MM.1S (cell line): ENCODE measurements at regions not wholly inside any gene's neighbourhood (a gene's known extent, or its start where the extent isn't known, plus 50 kb on each side); places are given as distances from the start of the nearest gene placed in this dataset.
A peak's percentile ranks its signal among the peaks of the same experiment; 100 is the strongest.

Experiments used
- DNase-seq: peaks from one replicate; pipeline ENCODE4 v3.0.0-alpha.2; 2015
- H2AFZ ChIP-seq: fragments of 300-600 bp; sonication (generic); 2 replicates; pipeline ENCODE4 v1.6.0; 2016; ENCODE audit warnings: antibody characterized with exemption, low read length
- H3F3A ChIP-seq: fragments of 300-600 bp; sonication (generic); 2 replicates; pipeline ENCODE4 v1.6.1; 2016; ENCODE audit warnings: mild to moderate bottlenecking, antibody characterized with exemption, low read length, moderate library complexity, mixed read lengths; ENCODE audit not compliant: insufficient read depth
- H3K27ac ChIP-seq: fragments of 300-600 bp; sonication (generic); 2 replicates; pipeline ENCODE4 v1.5.1; 2016; ENCODE audit warnings: mild to moderate bottlenecking, low read length
- H3K27me3 ChIP-seq: fragments of 300-600 bp; sonication (generic); replicated peaks from 2 replicates; pipeline ENCODE4 v1.6.0; 2016; ENCODE audit warnings: low read length; ENCODE audit not compliant: insufficient read depth
- H3K36me3 ChIP-seq: fragments of 300-600 bp; sonication (generic); replicated peaks from 2 replicates; pipeline ENCODE4 v1.6.1; 2016; ENCODE audit warnings: mild to moderate bottlenecking, low read length, mixed read lengths; ENCODE audit not compliant: insufficient read depth
- H3K4me1 ChIP-seq: fragments of 300-600 bp; sonication (generic); 2 replicates; pipeline ENCODE4 v1.6.1; 2016; ENCODE audit warnings: low read length, mixed read lengths
- H3K4me2 ChIP-seq: fragments of 300-600 bp; sonication (generic); 2 replicates; pipeline ENCODE4 v1.6.0; 2016; ENCODE audit warnings: low read depth, low read length
- H3K4me3 ChIP-seq: fragments of 300-600 bp; sonication (generic); 2 replicates; pipeline ENCODE4 v1.5.1; 2016; ENCODE audit warnings: low read length, mixed read lengths
- H3K79me2 ChIP-seq: fragments of 300-600 bp; sonication (generic); 2 replicates; pipeline ENCODE4 v1.6.1; 2016; ENCODE audit warnings: mixed run types, low read length, mixed read lengths
- H3K9ac ChIP-seq: fragments of 300-600 bp; sonication (generic); 2 replicates; pipeline ENCODE4 v1.6.1; 2016; ENCODE audit warnings: low read length, mixed read lengths
- H3K9me2 ChIP-seq: fragments of 300-600 bp; sonication (generic); replicated peaks from 2 replicates; pipeline ENCODE4 v1.6.1; 2016; ENCODE audit warnings: mild to moderate bottlenecking, low read length, mixed read lengths; ENCODE audit not compliant: insufficient read depth
- H3K9me3 ChIP-seq: fragments of 300-600 bp; sonication (generic); replicated peaks from 2 replicates; pipeline ENCODE4 v1.6.1; 2016; ENCODE audit warnings: mild to moderate bottlenecking, low read length, mixed read lengths; ENCODE audit not compliant: insufficient read depth
- H4K20me1 ChIP-seq: fragments of 300-600 bp; sonication (generic); 2 replicates; pipeline ENCODE4 v1.6.1; 2016; ENCODE audit warnings: mild to moderate bottlenecking, low read length, moderate library complexity, mixed read lengths; ENCODE audit not compliant: insufficient read depth
- CTCF ChIP-seq: fragments of 300-600 bp; sonication (generic); IDR thresholded peaks from 2 replicates; pipeline ENCODE4 v1.5.1; 2016; ENCODE audit warnings: antibody characterized with exemption, low read length, mixed read lengths
- EZH2 ChIP-seq: fragments of 300-600 bp; sonication (generic); optimal IDR thresholded peaks from 2 replicates; pipeline ENCODE3; 2017; ENCODE audit warnings: low read depth, mild to moderate bottlenecking, antibody characterized with exemption, low read length, mixed read lengths
- EZH2phosphoT487 ChIP-seq: fragments of 300-600 bp; sonication (generic); IDR thresholded peaks from 2 replicates; pipeline ENCODE4 v1.6.1; 2018; ENCODE audit warnings: antibody characterized with exemption, low read length

GRCh38 chr18:40867459-40867858, 1087.6 kb upstream of the PIK3C3 start:
- no peaks in the 10 kb centered on the region for H4K20me1 ChIP-seq
- H3K36me3 ChIP-seq: no peaks in the 10 kb centered on the region
- H3K79me2 ChIP-seq: no peaks in the 10 kb centered on the region
- no peak overlapping the region for H3K4me2 ChIP-seq
- H3K27me3 ChIP-seq: no peaks in the 10 kb centered on the region
- no peak overlapping the region for H3K9ac ChIP-seq
- no peaks in the 10 kb centered on the region for H3K9me2 ChIP-seq
- no peaks in the 10 kb centered on the region for H3K9me3 ChIP-seq
- H3K4me3 ChIP-seq: no peak overlapping the region
- TF ChIP-seq CTCF (no peak), EZH2phosphoT487 (no peak), EZH2 (no peak)
- no peak overlapping the region for H3K27ac ChIP-seq
- no peaks in the 10 kb centered on the region for H3K4me1 ChIP-seq
- H3F3A ChIP-seq: no peaks in the 10 kb centered on the region
- no peak for DNase-seq
- no peak overlapping the region for H2AFZ ChIP-seq

- Histone ChIP-seq H3F3A (no peaks in the 10 kb centered on the region), H3K27me3 (no peaks in the 10 kb centered on the region), H3K9me2 (no peaks in the 10 kb centered on the region), H3K27ac (no peak overlapping the region), H4K20me1 (no peaks in the 10 kb centered on the region), H3K4me3 (no peak overlapping the region), H3K79me2 (no peaks in the 10 kb centered on the region), H3K36me3 (no peaks in the 10 kb centered on the region), H3K9me3 (no peaks in the 10 kb centered on the region), H3K4me1 (no peaks in the 10 kb centered on the region), H3K9ac (no peak overlapping the region), H3K4me2 (no peak overlapping the region), H2AFZ (no peak overlapping the region)
- no peak for DNase-seq
- TF ChIP-seq EZH2phosphoT487: no peak
Measured at GRCh38 chr18:40866968-40867367, 1088.1 kb upstream of the PIK3C3 start.

- no peaks in the 10 kb centered on the region for H3F3A ChIP-seq
- H4K20me1 ChIP-seq: no peaks in the 10 kb centered on the region
- no peak overlapping the region for H2AFZ ChIP-seq
- H3K27me3 ChIP-seq: no peaks in the 10 kb centered on the region
- no peak overlapping the region for H3K4me2 ChIP-seq
- H3K27ac ChIP-seq: no peak overlapping the region
- H3K4me3 ChIP-seq: no peak overlapping the region
- H3K79me2 ChIP-seq: no peaks in the 10 kb centered on the region
- no peaks in the 10 kb centered on the region for H3K9me2 ChIP-seq
- H3K4me1 ChIP-seq: no peaks in the 10 kb centered on the region
- TF ChIP-seq EZH2phosphoT487 (no peak), EZH2 (no peak), CTCF (no peak)
- no peak overlapping the region for H3K9ac ChIP-seq
- peak; percentile 33 for DNase-seq
- H3K9me3 ChIP-seq: no peaks in the 10 kb centered on the region
- no peaks in the 10 kb centered on the region for H3K36me3 ChIP-seq
Measured at GRCh38 chr18:40866013-40866645, 1088.9 kb upstream of the PIK3C3 start.

GRCh38 chr18:40864846-40865245, 1090.2 kb upstream of the PIK3C3 start:
- Histone ChIP-seq H3K4me1 (no peaks in the 10 kb centered on the region), H3F3A (no peaks in the 10 kb centered on the region), H3K9me3 (no peaks in the 10 kb centered on the region), H3K9ac (no peak overlapping the region), H3K36me3 (no peaks in the 10 kb centered on the region), H3K27me3 (no peaks in the 10 kb centered on the region), H3K27ac (no peak overlapping the region), H3K4me3 (no peak overlapping the region), H3K9me2 (no peaks in the 10 kb centered on the region), H4K20me1 (no peaks in the 10 kb centered on the region), H3K79me2 (no peaks in the 10 kb centered on the region), H3K4me2 (no peak overlapping the region), H2AFZ (no peak overlapping the region)
- no peak for TF ChIP-seq EZH2phosphoT487
- TF ChIP-seq EZH2: no peak
- no peak for TF ChIP-seq CTCF
- DNase-seq: no peak
